K562 (cell line): ENCODE measurements at regions not wholly inside any gene's neighbourhood (a gene's known extent, or its start where the extent isn't known, plus 50 kb on each side); places are given as distances from the start of the nearest gene placed in this dataset.

Source experiments
- FOXO4 ChIP-seq: fragments of 450-650 bp; formaldehyde crosslinking; IDR thresholded peaks from 2 replicates; pipeline ENCODE4 v1.4.0; 2020; ENCODE audit warnings: mild to moderate bottlenecking, moderate library complexity
- TFAP4 ChIP-seq: sonication (generic); formaldehyde crosslinking; IDR thresholded peaks from 2 replicates; pipeline ENCODE4 v1.8.0; 2022; ENCODE audit warnings: missing genetic modification reagents, mild to moderate bottlenecking, moderate library complexity, borderline replicate concordance

DNA sequence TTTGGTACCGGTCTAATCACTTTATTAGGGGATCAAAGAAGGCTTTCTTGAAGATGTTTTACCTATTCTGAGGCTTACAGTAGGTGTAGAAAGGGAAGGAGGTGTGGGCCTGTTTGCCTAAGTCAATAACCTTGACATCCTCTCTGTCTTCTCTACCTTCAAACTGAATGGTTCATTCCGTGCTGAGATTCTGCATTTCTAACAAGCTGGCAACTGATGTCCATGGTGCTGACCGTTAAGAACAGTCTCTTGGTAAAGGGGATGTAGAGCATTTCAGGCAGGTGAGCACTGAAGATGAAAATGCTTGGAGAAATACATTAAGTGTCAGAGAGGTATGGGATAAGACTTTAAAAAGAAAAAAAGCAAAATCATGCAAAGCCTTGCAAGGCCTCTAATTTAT is 51.5 kb upstream of the DGKB start (continued):
- TF ChIP-seq TFAP4 (CRISPR knock-in tag), result no peak
- no peak for TF ChIP-seq FOXO4 (CRISPR knock-in tag)
